Liver (tissue), 8 donors: ENCODE measurements at regions not wholly inside any gene's neighbourhood (a gene's known extent, or its start where the extent isn't known, plus 50 kb on each side); places are given as distances from the start of the nearest gene placed in this dataset.

Source experiments
- DNase-seq: peaks from one replicate; pipeline ENCODE4 v3.0.0-alpha.2; 2017; ENCODE audit warnings: low spot score
- H3K27ac ChIP-seq, 2 donors: one replicate each; pipeline ENCODE4 v1.7.0; 2013; ENCODE audit warnings: inconsistent platforms in 2 of 2, low read length in 2 of 2, control low read depth in 1 of 2, low read depth in 1 of 2, mild to moderate bottlenecking in 1 of 2
- H3K27me3 ChIP-seq, 4 donors: one replicate each; pipeline versions ENCODE4 v1.6.1 to v1.7.0; 2013; ENCODE audit warnings: low read length in 3 of 4, inconsistent platforms in 1 of 4, mild to moderate bottlenecking in 1 of 4, moderate library complexity in 1 of 4; ENCODE audit not compliant: control insufficient read depth in 4 of 4, insufficient read depth in 4 of 4
- H3K36me3 ChIP-seq, 4 donors: one replicate each; pipeline versions ENCODE4 v1.6.1 to v1.7.0; 2013; ENCODE audit warnings: low read length in 3 of 4, mild to moderate bottlenecking in 3 of 4, low read depth in 1 of 4, moderate library complexity in 1 of 4; ENCODE audit not compliant: control insufficient read depth in 4 of 4, insufficient read depth in 3 of 4
- H3K4me1 ChIP-seq, 4 donors: one replicate each; pipeline versions ENCODE4 v1.6.1 to v1.7.0; 2013; ENCODE audit warnings: low read length in 3 of 4, mild to moderate bottlenecking in 3 of 4, moderate library complexity in 1 of 4; ENCODE audit not compliant: control insufficient read depth in 4 of 4, insufficient read depth in 4 of 4
- H3K4me3 ChIP-seq, 3 donors: one replicate each; pipeline versions ENCODE4 v1.6.1 to v1.7.0; 2013; ENCODE audit warnings: low read length in 3 of 3, control low read depth in 1 of 3, low read depth in 1 of 3, mild to moderate bottlenecking in 1 of 3
- H3K9ac ChIP-seq, 2 donors: one replicate each; pipeline ENCODE4 v1.7.0; 2013; ENCODE audit warnings: low read length in 2 of 2, mild to moderate bottlenecking in 2 of 2, moderate library complexity in 2 of 2, control low read depth in 1 of 2, low read depth in 1 of 2
- H3K9me3 ChIP-seq, 4 donors: one replicate each; pipeline versions ENCODE4 v1.6.1 to v1.7.0; 2013; ENCODE audit warnings: low read length in 3 of 4; ENCODE audit not compliant: control insufficient read depth in 4 of 4
- EGR1 ChIP-seq, 2 donors: IDR thresholded peaks; 2 replicates each; pipeline ENCODE4 v1.6.1; 2016 to 2018; ENCODE audit warnings: antibody characterized with exemption in 2 of 2, low read depth in 2 of 2
- FOXA1 ChIP-seq: IDR thresholded peaks from 2 replicates; pipeline ENCODE4 v1.6.1; 2016; ENCODE audit warnings: antibody characterized with exemption
- FOXA2 ChIP-seq: IDR thresholded peaks from 2 replicates; pipeline ENCODE4 v1.6.1; 2016; ENCODE audit warnings: antibody characterized with exemption
- HNF4A ChIP-seq, 2 donors: conservative IDR thresholded peaks; 2 replicates each; pipeline ENCODE4 v1.6.1; 2016; ENCODE audit warnings: antibody characterized with exemption in 2 of 2, mild to moderate bottlenecking in 2 of 2
- HNF4G ChIP-seq: IDR thresholded peaks from 2 replicates; pipeline ENCODE4 v1.6.1; 2016; ENCODE audit warnings: antibody characterized with exemption
- JUND ChIP-seq, 2 donors: IDR thresholded peaks; 2 replicates each; pipeline ENCODE4 v1.6.1; 2016; ENCODE audit warnings: antibody characterized with exemption in 2 of 2
- NR2F2 ChIP-seq: IDR thresholded peaks from 2 replicates; pipeline ENCODE4 v1.6.1; 2016; ENCODE audit warnings: antibody characterized with exemption
- RAD21 ChIP-seq, 2 donors: IDR thresholded peaks; 2 replicates each; pipeline ENCODE4 v1.6.1; 2016; ENCODE audit warnings: antibody characterized with exemption in 2 of 2, mild to moderate bottlenecking in 2 of 2
- RXRA ChIP-seq, 2 donors: IDR thresholded peaks; 2 replicates each; pipeline ENCODE4 v1.6.1; 2017 to 2018; ENCODE audit warnings: antibody characterized with exemption in 2 of 2, mild to moderate bottlenecking in 1 of 2
- SP1 ChIP-seq: IDR thresholded peaks from 2 replicates; pipeline ENCODE4 v1.6.1; 2018; ENCODE audit warnings: antibody characterized with exemption, mild to moderate bottlenecking
- TAF1 ChIP-seq: conservative IDR thresholded peaks from 2 replicates; pipeline ENCODE4 v1.6.1; 2016; ENCODE audit warnings: antibody characterized with exemption, mild to moderate bottlenecking
- WGBS: extraction: QIAGEN DNeasy Blood & Tissue Kit; methylation state at CpG from one replicate; pipeline ENCODE4 v1.1.7; 2013; 5-methylcytosine and 5-hydroxymethylcytosine counted together
- TF ChIP-seq, protein P1 (sequence below): IDR thresholded peaks from 2 replicates; pipeline ENCODE4 v1.6.1; 2016; ENCODE audit warnings: antibody characterized with exemption
- TF ChIP-seq, protein P2 (sequence below): fragments of 150-350 bp; IDR thresholded peaks from 2 replicates; pipeline ENCODE4 v1.5.1; 2017; ENCODE audit warnings: improper control_type of control experiment, low read depth, low read length; ENCODE audit not compliant: missing input control
- TF ChIP-seq, protein P3 (sequence below): IDR thresholded peaks from 2 replicates; pipeline ENCODE4 v1.6.1; 2016; ENCODE audit warnings: antibody characterized with exemption
- TF ChIP-seq, protein P4 (sequence below): IDR thresholded peaks from 2 replicates; pipeline ENCODE4 v1.6.1; 2016; ENCODE audit warnings: antibody characterized with exemption
- TF ChIP-seq, protein P5 (sequence below): IDR thresholded peaks from 2 replicates; pipeline ENCODE4 v1.6.1; 2016; ENCODE audit warnings: antibody characterized with exemption, mild to moderate bottlenecking
- donor health status: healthy.
- donor health status: healthy.
- donor health status: healthy.
- donor health status: healthy.
- donor health status: healthy.

DNA sequence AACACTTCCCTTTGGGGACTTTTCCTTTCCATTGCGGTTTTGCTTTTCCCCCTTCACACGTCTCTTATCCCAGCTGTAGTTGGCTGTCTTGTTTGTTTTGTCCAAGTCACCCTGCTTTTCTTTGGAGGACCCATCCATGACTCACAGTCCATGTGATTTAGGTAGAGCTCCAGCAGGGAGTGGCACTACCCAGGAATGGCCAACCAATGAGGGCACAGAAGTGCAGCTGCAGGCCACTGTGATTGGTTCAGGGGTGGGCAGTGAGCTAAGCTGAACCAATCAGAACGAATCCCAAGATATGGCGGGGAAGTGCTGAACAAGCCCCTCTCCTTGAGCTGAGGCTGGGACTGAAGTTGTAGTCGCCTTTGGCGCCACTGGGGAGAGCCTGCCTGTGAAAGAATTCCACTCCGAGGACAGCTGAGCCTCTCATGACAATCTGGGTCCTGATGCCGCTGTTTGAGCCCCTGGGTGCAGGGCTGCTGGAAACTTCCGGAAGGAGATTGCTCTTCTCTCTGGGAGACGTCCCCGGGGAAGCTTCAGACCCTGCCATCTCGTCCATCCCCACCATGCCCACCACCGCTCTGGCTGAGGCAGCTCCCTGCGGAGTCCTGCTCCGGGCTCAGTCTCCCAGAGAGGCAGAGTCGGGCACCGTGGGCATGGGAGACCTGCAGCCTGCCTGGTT, 62.9 kb upstream of the URI1 start:
- no peak overlapping the region for H3K27ac ChIP-seq
- no peaks in the 10 kb centered on the region for H3K36me3 ChIP-seq
- H3K27me3 ChIP-seq = peaks cover 2 to 8% (median 6%) of the 10 kb centered on the region in 4 donors
- no peaks in the 10 kb centered on the region for H3K9me3 ChIP-seq
- TF ChIP-seq, protein P1, sequence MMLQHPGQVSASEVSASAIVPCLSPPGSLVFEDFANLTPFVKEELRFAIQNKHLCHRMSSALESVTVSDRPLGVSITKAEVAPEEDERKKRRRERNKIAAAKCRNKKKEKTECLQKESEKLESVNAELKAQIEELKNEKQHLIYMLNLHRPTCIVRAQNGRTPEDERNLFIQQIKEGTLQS = no peak
- TF ChIP-seq SP1 = no peak
- TF ChIP-seq, protein P2, sequence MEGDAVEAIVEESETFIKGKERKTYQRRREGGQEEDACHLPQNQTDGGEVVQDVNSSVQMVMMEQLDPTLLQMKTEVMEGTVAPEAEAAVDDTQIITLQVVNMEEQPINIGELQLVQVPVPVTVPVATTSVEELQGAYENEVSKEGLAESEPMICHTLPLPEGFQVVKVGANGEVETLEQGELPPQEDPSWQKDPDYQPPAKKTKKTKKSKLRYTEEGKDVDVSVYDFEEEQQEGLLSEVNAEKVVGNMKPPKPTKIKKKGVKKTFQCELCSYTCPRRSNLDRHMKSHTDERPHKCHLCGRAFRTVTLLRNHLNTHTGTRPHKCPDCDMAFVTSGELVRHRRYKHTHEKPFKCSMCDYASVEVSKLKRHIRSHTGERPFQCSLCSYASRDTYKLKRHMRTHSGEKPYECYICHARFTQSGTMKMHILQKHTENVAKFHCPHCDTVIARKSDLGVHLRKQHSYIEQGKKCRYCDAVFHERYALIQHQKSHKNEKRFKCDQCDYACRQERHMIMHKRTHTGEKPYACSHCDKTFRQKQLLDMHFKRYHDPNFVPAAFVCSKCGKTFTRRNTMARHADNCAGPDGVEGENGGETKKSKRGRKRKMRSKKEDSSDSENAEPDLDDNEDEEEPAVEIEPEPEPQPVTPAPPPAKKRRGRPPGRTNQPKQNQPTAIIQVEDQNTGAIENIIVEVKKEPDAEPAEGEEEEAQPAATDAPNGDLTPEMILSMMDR = no peak
- TF ChIP-seq RXRA (IDR thresholded peaks at IDR 0.05) = no peak
- H3K4me1 ChIP-seq = no peaks in the 10 kb centered on the region
- WGBS = 75% methylated on average over 17 of the region's 17 CpGs
- no peak overlapping the region for H3K9ac ChIP-seq
- DNase-seq = no peak
- H3K4me3 ChIP-seq = no peak overlapping the region

DNA sequence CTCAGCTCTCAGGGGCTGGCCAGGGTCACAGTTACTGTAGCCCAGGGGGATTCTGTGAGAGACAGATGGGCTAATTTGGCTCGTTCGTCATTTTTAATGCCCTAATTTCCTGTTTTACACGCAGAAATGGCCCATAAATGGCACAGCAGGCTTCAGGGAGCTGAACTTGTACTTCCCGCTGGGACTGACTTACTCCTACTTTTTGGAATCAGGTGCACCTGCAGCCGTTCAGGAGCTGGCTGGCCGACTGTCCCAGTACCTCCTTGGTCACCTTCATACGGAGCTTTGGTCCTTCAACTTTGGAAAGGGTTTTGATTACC, 62.4 kb upstream of the URI1 start:
- no peak for TF ChIP-seq RXRA (IDR thresholded peaks at IDR 0.05)
- no peak for TF ChIP-seq FOXA1
- TF ChIP-seq, protein P3, sequence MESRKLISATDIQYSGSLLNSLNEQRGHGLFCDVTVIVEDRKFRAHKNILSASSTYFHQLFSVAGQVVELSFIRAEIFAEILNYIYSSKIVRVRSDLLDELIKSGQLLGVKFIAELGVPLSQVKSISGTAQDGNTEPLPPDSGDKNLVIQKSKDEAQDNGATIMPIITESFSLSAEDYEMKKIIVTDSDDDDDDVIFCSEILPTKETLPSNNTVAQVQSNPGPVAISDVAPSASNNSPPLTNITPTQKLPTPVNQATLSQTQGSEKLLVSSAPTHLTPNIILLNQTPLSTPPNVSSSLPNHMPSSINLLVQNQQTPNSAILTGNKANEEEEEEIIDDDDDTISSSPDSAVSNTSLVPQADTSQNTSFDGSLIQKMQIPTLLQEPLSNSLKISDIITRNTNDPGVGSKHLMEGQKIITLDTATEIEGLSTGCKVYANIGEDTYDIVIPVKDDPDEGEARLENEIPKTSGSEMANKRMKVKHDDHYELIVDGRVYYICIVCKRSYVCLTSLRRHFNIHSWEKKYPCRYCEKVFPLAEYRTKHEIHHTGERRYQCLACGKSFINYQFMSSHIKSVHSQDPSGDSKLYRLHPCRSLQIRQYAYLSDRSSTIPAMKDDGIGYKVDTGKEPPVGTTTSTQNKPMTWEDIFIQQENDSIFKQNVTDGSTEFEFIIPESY = no peak
- TF ChIP-seq, protein P4, sequence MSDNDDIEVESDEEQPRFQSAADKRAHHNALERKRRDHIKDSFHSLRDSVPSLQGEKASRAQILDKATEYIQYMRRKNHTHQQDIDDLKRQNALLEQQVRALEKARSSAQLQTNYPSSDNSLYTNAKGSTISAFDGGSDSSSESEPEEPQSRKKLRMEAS = no peak
- TF ChIP-seq, protein P2 = no peak
- TF ChIP-seq, protein P1 = no peak
- no peak for TF ChIP-seq HNF4G
- no peak for TF ChIP-seq HNF4A (conservative IDR thresholded peaks at IDR 0.05)
- no peak for TF ChIP-seq SP1
- no peak for TF ChIP-seq JUND (IDR thresholded peaks at IDR 0.05)
- TF ChIP-seq, protein P5, sequence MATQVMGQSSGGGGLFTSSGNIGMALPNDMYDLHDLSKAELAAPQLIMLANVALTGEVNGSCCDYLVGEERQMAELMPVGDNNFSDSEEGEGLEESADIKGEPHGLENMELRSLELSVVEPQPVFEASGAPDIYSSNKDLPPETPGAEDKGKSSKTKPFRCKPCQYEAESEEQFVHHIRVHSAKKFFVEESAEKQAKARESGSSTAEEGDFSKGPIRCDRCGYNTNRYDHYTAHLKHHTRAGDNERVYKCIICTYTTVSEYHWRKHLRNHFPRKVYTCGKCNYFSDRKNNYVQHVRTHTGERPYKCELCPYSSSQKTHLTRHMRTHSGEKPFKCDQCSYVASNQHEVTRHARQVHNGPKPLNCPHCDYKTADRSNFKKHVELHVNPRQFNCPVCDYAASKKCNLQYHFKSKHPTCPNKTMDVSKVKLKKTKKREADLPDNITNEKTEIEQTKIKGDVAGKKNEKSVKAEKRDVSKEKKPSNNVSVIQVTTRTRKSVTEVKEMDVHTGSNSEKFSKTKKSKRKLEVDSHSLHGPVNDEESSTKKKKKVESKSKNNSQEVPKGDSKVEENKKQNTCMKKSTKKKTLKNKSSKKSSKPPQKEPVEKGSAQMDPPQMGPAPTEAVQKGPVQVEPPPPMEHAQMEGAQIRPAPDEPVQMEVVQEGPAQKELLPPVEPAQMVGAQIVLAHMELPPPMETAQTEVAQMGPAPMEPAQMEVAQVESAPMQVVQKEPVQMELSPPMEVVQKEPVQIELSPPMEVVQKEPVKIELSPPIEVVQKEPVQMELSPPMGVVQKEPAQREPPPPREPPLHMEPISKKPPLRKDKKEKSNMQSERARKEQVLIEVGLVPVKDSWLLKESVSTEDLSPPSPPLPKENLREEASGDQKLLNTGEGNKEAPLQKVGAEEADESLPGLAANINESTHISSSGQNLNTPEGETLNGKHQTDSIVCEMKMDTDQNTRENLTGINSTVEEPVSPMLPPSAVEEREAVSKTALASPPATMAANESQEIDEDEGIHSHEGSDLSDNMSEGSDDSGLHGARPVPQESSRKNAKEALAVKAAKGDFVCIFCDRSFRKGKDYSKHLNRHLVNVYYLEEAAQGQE = no peak
- TF ChIP-seq FOXA2 = no peak
- no peak for TF ChIP-seq TAF1
- no peak for TF ChIP-seq NR2F2
- TF ChIP-seq RAD21 (IDR thresholded peaks at IDR 0.05) = no peak
- TF ChIP-seq EGR1 (IDR thresholded peaks at IDR 0.05; ENCODE audit: low read depth in 2 of 2) = no peak
- Histone ChIP-seq H3K4me3 (no peak overlapping the region), H3K27ac (no peak overlapping the region), H3K27me3 (peaks cover 0 to 8% (median 5%) of the 10 kb centered on the region in 4 donors), H3K9me3 (no peaks in the 10 kb centered on the region), H3K4me1 (no peaks in the 10 kb centered on the region), H3K9ac (no peak overlapping the region), H3K36me3 (no peaks in the 10 kb centered on the region)
- DNase-seq = no peak
- 62% methylated on average over 7 of the region's 7 CpGs for WGBS
